H9 (cell line): ENCODE measurements at regions not wholly inside any gene's neighbourhood (a gene's known extent, or its start where the extent isn't known, plus 50 kb on each side); places are given as distances from the start of the nearest gene placed in this dataset.

Experiments used
- DNase-seq: peaks from one replicate; pipeline ENCODE4 v3.0.0-alpha.2; 2017
- H2AFZ ChIP-seq: one replicate; pipeline ENCODE4 v1.6.1; 2013; ENCODE audit warnings: mild to moderate bottlenecking, low read length, control low read depth, moderate library complexity
- H2AK5ac ChIP-seq: 2 replicates; pipeline ENCODE4 v1.6.1; 2013; ENCODE audit warnings: low read length, control low read depth, mixed read lengths; ENCODE audit not compliant: insufficient read length
- H2BK120ac ChIP-seq: one replicate; pipeline ENCODE4 v1.6.1; 2013; ENCODE audit warnings: low read depth, mild to moderate bottlenecking, low read length, control low read depth, inconsistent platforms; ENCODE audit not compliant: poor library complexity, severe bottlenecking
- H2BK12ac ChIP-seq: 2 replicates; pipeline ENCODE4 v1.6.1; 2013; ENCODE audit warnings: low read length, control low read depth, mixed read lengths, low read depth; ENCODE audit not compliant: insufficient read length
- H2BK15ac ChIP-seq: 2 replicates; pipeline ENCODE4 v1.6.1; 2013; ENCODE audit warnings: low read depth, low read length, control low read depth
- H2BK20ac ChIP-seq: one replicate; pipeline ENCODE4 v1.6.1; 2013; ENCODE audit warnings: low read depth, mild to moderate bottlenecking, low read length, control low read depth, inconsistent platforms; ENCODE audit not compliant: poor library complexity, severe bottlenecking
- H2BK5ac ChIP-seq: 2 replicates; pipeline ENCODE4 v1.6.1; 2013; ENCODE audit warnings: low read length, control low read depth, mixed read lengths; ENCODE audit not compliant: insufficient read length
- H3K14ac ChIP-seq: 2 replicates; pipeline ENCODE4 v1.6.1; 2013; ENCODE audit warnings: low read length, control low read depth; ENCODE audit not compliant: insufficient read depth
- H3K18ac ChIP-seq: 2 replicates; pipeline ENCODE4 v1.6.1; 2013; ENCODE audit warnings: low read depth, mild to moderate bottlenecking, mixed read lengths, low read length, control low read depth; ENCODE audit not compliant: insufficient read length
- H3K23ac ChIP-seq: 2 replicates; pipeline ENCODE4 v1.6.1; 2013; ENCODE audit warnings: low read length, control low read depth, mixed read lengths, low read depth; ENCODE audit not compliant: insufficient read length
- H3K23me2 ChIP-seq: 2 replicates; pipeline ENCODE4 v1.6.1; 2013; ENCODE audit warnings: low read depth, mild to moderate bottlenecking, mixed read lengths, low read length, control low read depth; ENCODE audit not compliant: insufficient read length, poor library complexity, severe bottlenecking
- H3K27ac ChIP-seq: 2 replicates; pipeline ENCODE4 v1.5.1; 2013; ENCODE audit warnings: low read length, control low read depth, mixed read lengths, low read depth; ENCODE audit not compliant: insufficient read length
- H3K27me3 ChIP-seq: 2 replicates; pipeline ENCODE4 v1.6.1; 2013; ENCODE audit warnings: low read length, control low read depth, inconsistent platforms; ENCODE audit not compliant: insufficient read depth
- H3K4ac ChIP-seq: 2 replicates; pipeline ENCODE4 v1.6.1; 2013; ENCODE audit warnings: low read depth, mild to moderate bottlenecking, control low read depth, inconsistent platforms, low read length, moderate library complexity
- H3K4me1 ChIP-seq: 2 replicates; pipeline ENCODE4 v1.6.1; 2013; ENCODE audit warnings: low read length, control low read depth, inconsistent platforms; ENCODE audit not compliant: insufficient read depth
- H3K4me2 ChIP-seq: 2 replicates; pipeline ENCODE4 v1.6.1; 2013; ENCODE audit warnings: low read length, control low read depth, mixed read lengths; ENCODE audit not compliant: insufficient read length, insufficient read depth
- H3K56ac ChIP-seq: 2 replicates; pipeline ENCODE4 v1.6.1; 2013; ENCODE audit warnings: low read depth, mild to moderate bottlenecking, mixed read lengths, low read length, control low read depth; ENCODE audit not compliant: insufficient read length
- H3K79me1 ChIP-seq: 2 replicates; pipeline ENCODE4 v1.6.1; 2013; ENCODE audit warnings: low read depth, mild to moderate bottlenecking, moderate library complexity, low read length, control low read depth, inconsistent platforms; ENCODE audit not compliant: insufficient read depth, poor library complexity, severe bottlenecking
- H3K79me2 ChIP-seq: 2 replicates; pipeline ENCODE4 v1.6.1; 2013; ENCODE audit warnings: low read length, control low read depth, inconsistent platforms; ENCODE audit not compliant: insufficient read depth
- H3K9ac ChIP-seq: 2 replicates; pipeline ENCODE4 v1.6.1; 2013; ENCODE audit warnings: low read length, control low read depth, mixed read lengths; ENCODE audit not compliant: insufficient read length; ENCODE audit errors: extremely low read depth
- H3K9me3 ChIP-seq: one replicate; pipeline ENCODE4 v1.6.1; 2013; ENCODE audit warnings: low read depth, low read length, inconsistent platforms; ENCODE audit not compliant: control insufficient read depth
- H3T11ph ChIP-seq: one replicate; pipeline ENCODE4 v1.6.1; 2013; ENCODE audit warnings: mild to moderate bottlenecking, low read length, control low read depth, inconsistent platforms
- H4K20me1 ChIP-seq: one replicate; pipeline ENCODE4 v1.6.1; 2013; ENCODE audit not compliant: control insufficient read depth, insufficient read length, insufficient read depth
- H4K5ac ChIP-seq: 2 replicates; pipeline ENCODE4 v1.6.1; 2013; ENCODE audit warnings: low read depth, mild to moderate bottlenecking, mixed read lengths, low read length, control low read depth; ENCODE audit not compliant: insufficient read length
- H4K8ac ChIP-seq: replicated peaks from 2 replicates; pipeline ENCODE4 v1.6.1; 2013; ENCODE audit warnings: low read length, control low read depth, mixed read lengths, low read depth; ENCODE audit not compliant: insufficient read length
- H4K91ac ChIP-seq: 2 replicates; pipeline ENCODE4 v1.6.1; 2013; ENCODE audit warnings: low read depth, mild to moderate bottlenecking, moderate library complexity, mixed read lengths, low read length, control low read depth; ENCODE audit not compliant: insufficient read length
- H3K27ac Mint-ChIP-seq, 3 experiments: 2 replicates in 2 of 3; 3 replicates in 1 of 3; pipeline ENCODE4 v1.8.0; 2020 to 2021; ENCODE audit warnings: mixed read lengths in 3 of 3, mild to moderate bottlenecking in 1 of 3, moderate library complexity in 1 of 3
- H3K27me3 Mint-ChIP-seq: 2 replicates; pipeline ENCODE4 v1.8.0; 2021; ENCODE audit warnings: low read depth, mild to moderate bottlenecking, moderate library complexity, mixed read lengths
- H3K36me3 Mint-ChIP-seq, 3 experiments: 2 replicates in 2 of 3; 3 replicates in 1 of 3; pipeline ENCODE4 v1.8.0; 2020 to 2021; ENCODE audit warnings: low read depth in 3 of 3, mixed read lengths in 3 of 3; ENCODE audit not compliant: insufficient read depth in 1 of 3
- H3K4me1 Mint-ChIP-seq, 2 experiments: 2 replicates each; pipeline ENCODE4 v1.8.0; 2020; ENCODE audit warnings: mixed read lengths in 2 of 2
- H3K4me3 Mint-ChIP-seq, 2 experiments: 2 replicates in 1 of 2; 3 replicates in 1 of 2; pipeline ENCODE4 v1.8.0; 2020 to 2021; ENCODE audit warnings: mild to moderate bottlenecking in 2 of 2, mixed read lengths in 2 of 2, moderate library complexity in 1 of 2
- H3K9me3 Mint-ChIP-seq, 2 experiments: 2 replicates in 1 of 2; 3 replicates in 1 of 2; pipeline ENCODE4 v1.8.0; 2020; ENCODE audit warnings: mild to moderate bottlenecking in 2 of 2, mixed read lengths in 2 of 2, moderate library complexity in 1 of 2
- CTCF ChIP-seq: fragments of 200-600 bp; sonication (generic); conservative IDR thresholded peaks from 3 replicates; pipeline ENCODE4 v1.8.0; 2021; ENCODE audit warnings: antibody characterized with exemption, mild to moderate bottlenecking
- WGBS: extraction: QIAGEN DNeasy Blood & Tissue Kit; methylation state at CpG from one replicate; pipeline ENCODE4 v1.1.7; 2013; ENCODE audit warnings: missing lambda C conversion rate, low lambda C conversion rate, mixed read lengths; ENCODE audit not compliant: insufficient read length; ENCODE audit errors: extremely low coverage; 5-methylcytosine and 5-hydroxymethylcytosine counted together

GRCh38 chr6:1009103-1009502 is 302.8 kb upstream of the FOXQ1 start:
- Histone ChIP-seq H4K20me1 (no peaks in the 10 kb centered on the region), H3K23me2 (no peaks in the 10 kb centered on the region), H3K27ac (no peak overlapping the region), H3K56ac (no peak overlapping the region), H3T11ph (no peak overlapping the region), H2AFZ (no peak overlapping the region), H3K27me3 (no peaks in the 10 kb centered on the region), H3K79me2 (no peaks in the 10 kb centered on the region), H3K9me3 (no peaks in the 10 kb centered on the region), H4K5ac (no peak overlapping the region), H2BK120ac (no peak overlapping the region), H4K91ac (no peak overlapping the region), H3K14ac (no peak overlapping the region), H4K8ac (no peak overlapping the region), H3K23ac (no peak overlapping the region), H3K4me1 (no peaks in the 10 kb centered on the region), H2BK5ac (no peak overlapping the region), H2BK20ac (no peak overlapping the region), H2BK15ac (no peak overlapping the region), H2AK5ac (no peak overlapping the region), H2BK12ac (no peak overlapping the region), H3K4me2 (no peak overlapping the region), H3K79me1 (no peaks in the 10 kb centered on the region), H3K4ac (no peak overlapping the region), H3K18ac (no peak overlapping the region), H3K9ac (no peak overlapping the region)
- H3K36me3 Mint-ChIP-seq, result no peaks in the 10 kb centered on the region; a peak in 2 of 7 replicates
- DNase-seq, result no peak
- TF ChIP-seq CTCF, result no peak
- no peak overlapping the region for H3K27ac Mint-ChIP-seq
- no peak overlapping the region for H3K4me3 Mint-ChIP-seq
- H3K9me3 Mint-ChIP-seq, result peaks cover 6% of the 10 kb centered on the region in 2 experiments; a peak in 4 of 5 replicates
- peaks cover 0 to 5% of the 10 kb centered on the region in 2 experiments; a peak in 2 of 4 replicates for H3K4me1 Mint-ChIP-seq
- no CpG with 5 or more reads among the region's 1 CpG for WGBS
- peaks cover 13% of the 10 kb centered on the region for H3K27me3 Mint-ChIP-seq
